ENCODE measurements at regions not wholly inside any gene's neighbourhood (a gene's known extent, or its start where the extent isn't known, plus 50 kb on each side); places are given as distances from the start of the nearest gene placed in this dataset.
"Not testable (repeated sequence)": the region's sequence is repeated elsewhere in the genome, so short reads cannot be mapped to it uniquely, and the experiment has no call there.

DNA sequence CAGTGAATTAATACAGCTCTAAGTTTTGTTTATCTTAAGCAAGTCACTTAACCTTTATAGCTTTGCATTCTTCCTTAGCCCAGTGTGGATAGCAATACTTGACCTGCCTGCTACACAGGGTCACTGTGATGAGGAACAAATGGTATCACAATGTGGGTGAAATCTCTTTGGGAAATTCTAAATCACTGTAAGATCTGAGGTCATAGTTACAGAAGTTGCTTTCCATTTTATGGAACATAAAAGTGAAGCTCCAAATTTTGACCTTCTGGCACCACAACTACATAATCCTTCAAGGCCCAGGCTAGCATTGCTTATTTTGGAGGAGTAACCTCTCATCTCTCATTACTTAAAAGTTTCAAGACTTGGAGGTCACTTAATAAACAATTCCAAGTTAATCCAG is 227.7 kb downstream of the USP46 start:
- TF ChIP-seq L3MBTL2 (conservative IDR thresholded peaks at IDR 0.05) = no peak
- TF ChIP-seq, protein P1, sequence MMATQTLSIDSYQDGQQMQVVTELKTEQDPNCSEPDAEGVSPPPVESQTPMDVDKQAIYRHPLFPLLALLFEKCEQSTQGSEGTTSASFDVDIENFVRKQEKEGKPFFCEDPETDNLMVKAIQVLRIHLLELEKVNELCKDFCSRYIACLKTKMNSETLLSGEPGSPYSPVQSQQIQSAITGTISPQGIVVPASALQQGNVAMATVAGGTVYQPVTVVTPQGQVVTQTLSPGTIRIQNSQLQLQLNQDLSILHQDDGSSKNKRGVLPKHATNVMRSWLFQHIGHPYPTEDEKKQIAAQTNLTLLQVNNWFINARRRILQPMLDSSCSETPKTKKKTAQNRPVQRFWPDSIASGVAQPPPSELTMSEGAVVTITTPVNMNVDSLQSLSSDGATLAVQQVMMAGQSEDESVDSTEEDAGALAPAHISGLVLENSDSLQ (IDR thresholded peaks at IDR 0.05) = no peak
- TF ChIP-seq FOXK2 (IDR thresholded peaks at IDR 0.05) = no peak
- TF ChIP-seq LEF1 (IDR thresholded peaks at IDR 0.05; ENCODE audit: borderline replicate concordance) = no peak
- no peak for TF ChIP-seq TARDBP (IDR thresholded peaks at IDR 0.05)
- no peak for TF ChIP-seq FOXM1 (IDR thresholded peaks at IDR 0.05; ENCODE audit: borderline replicate concordance)
- no peak for TF ChIP-seq FOXA1 (IDR thresholded peaks at IDR 0.05)
- no peak for TF ChIP-seq ARNT (IDR thresholded peaks at IDR 0.05)
- TF ChIP-seq SP1 (IDR thresholded peaks at IDR 0.05) = no peak
- TF ChIP-seq SUZ12 (IDR thresholded peaks at IDR 0.05) = no peak
- TF ChIP-seq ZNF384 (IDR thresholded peaks at IDR 0.05) = no peak
- no peak for TF ChIP-seq CTBP1 (IDR thresholded peaks at IDR 0.05; ENCODE audit: borderline replicate concordance)
- no peak for TF ChIP-seq BHLHE40 (IDR thresholded peaks at IDR 0.05; ENCODE audit: borderline replicate concordance)
- no peak for TF ChIP-seq ELF4 (IDR thresholded peaks at IDR 0.05)
- TF ChIP-seq HDGF (IDR thresholded peaks at IDR 0.05; ENCODE audit: borderline replicate concordance) = no peak
- no peak for TF ChIP-seq NFRKB (IDR thresholded peaks at IDR 0.05)
- DNase-seq (ENCODE audit: extremely low spot score) = no peak
- ChIA-PET CTCF (no interaction called here), POLR2A (no interaction called here)

DNA sequence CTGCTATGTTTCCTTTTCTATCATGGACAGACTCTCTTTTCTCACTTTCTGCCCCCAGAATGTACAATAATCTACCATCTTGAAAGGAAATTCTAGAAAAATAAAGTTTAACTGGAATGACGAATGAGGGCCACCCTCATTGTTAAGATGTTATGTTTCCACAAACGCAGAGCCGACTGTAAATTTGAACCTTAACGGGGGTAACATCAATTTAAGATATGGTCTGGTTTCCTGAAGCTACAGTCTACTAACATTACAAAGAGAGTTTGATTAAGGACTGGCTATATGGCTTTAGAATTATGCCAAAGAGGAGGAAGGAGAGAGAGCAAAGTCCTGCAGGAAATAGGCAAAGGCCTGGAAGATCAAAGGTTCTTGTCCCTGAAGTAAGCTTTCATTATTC is 227.2 kb downstream of the USP46 start:
- POLR2A ChIA-PET = no interaction called here
- CTCF ChIA-PET = no interaction called here
- TF ChIP-seq HDGF (IDR thresholded peaks at IDR 0.05; ENCODE audit: borderline replicate concordance) = no peak
- TF ChIP-seq CTBP1 (IDR thresholded peaks at IDR 0.05; ENCODE audit: borderline replicate concordance) = no peak
- no peak for TF ChIP-seq FOXK2 (IDR thresholded peaks at IDR 0.05)
- TF ChIP-seq LEF1 (IDR thresholded peaks at IDR 0.05; ENCODE audit: borderline replicate concordance) = no peak
- no peak for TF ChIP-seq SP1 (IDR thresholded peaks at IDR 0.05)
- TF ChIP-seq FOXA1 (IDR thresholded peaks at IDR 0.05) = no peak
- no peak for TF ChIP-seq BHLHE40 (IDR thresholded peaks at IDR 0.05; ENCODE audit: borderline replicate concordance)
- no peak for TF ChIP-seq TARDBP (IDR thresholded peaks at IDR 0.05)
- no peak for TF ChIP-seq L3MBTL2 (conservative IDR thresholded peaks at IDR 0.05)
- TF ChIP-seq ELF4 (IDR thresholded peaks at IDR 0.05) = no peak
- TF ChIP-seq SUZ12 (IDR thresholded peaks at IDR 0.05) = no peak
- TF ChIP-seq ARNT (IDR thresholded peaks at IDR 0.05) = no peak
- no peak for TF ChIP-seq NFRKB (IDR thresholded peaks at IDR 0.05)
- DNase-seq (ENCODE audit: extremely low spot score) = no peak

DNA sequence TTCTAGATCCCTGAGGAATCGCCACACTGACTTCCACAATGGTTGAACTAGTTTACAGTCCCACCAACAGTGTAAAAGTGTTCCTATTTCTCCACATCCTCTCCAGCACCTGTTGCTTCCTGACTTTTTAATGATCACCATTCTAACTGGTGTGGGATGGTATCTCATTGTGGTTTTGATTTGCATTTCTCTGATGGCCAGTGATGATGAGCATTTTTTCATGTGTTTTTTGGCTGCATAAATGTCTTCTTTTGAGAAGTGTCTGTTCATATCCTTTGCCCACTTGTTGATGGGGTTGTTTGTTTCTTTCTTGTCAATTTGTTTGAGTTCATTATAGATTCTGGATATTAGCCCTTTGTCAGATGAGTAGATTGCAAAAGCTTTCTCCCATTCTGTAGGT is 216.6 kb downstream of the USP46 start:
- CTCF ChIA-PET; DNase-seq (ENCODE audit: extremely low spot score); POLR2A ChIA-PET: not testable (repeated sequence)

DNA sequence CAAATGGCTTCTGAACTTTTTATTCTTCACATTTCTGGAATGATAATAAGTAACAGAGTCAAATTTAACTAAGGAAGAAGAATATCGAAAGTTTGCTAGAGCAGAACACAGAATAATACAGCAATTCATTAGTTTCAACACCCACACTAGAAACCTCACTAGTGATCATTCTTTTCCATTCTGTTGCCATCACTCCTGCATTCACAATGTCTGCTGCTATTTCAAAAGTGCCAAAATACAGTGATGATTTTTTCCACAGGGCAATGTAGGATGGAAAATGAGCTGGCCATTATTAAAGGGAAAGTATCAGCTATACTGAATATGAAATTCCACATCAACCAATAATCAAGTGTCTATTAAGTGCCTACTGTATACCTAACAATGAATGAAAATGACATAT is 186.7 kb downstream of the USP46 start:
- DNase-seq (ENCODE audit: extremely low spot score) = no peak
- POLR2A ChIA-PET = no interaction called here
- TF ChIP-seq HDGF (IDR thresholded peaks at IDR 0.05; ENCODE audit: borderline replicate concordance) = no peak
- TF ChIP-seq CTBP1 (IDR thresholded peaks at IDR 0.05; ENCODE audit: borderline replicate concordance) = no peak
- no peak for TF ChIP-seq TARDBP (IDR thresholded peaks at IDR 0.05)
- no peak for TF ChIP-seq L3MBTL2 (conservative IDR thresholded peaks at IDR 0.05)
- no peak for TF ChIP-seq SUZ12 (IDR thresholded peaks at IDR 0.05)
- no peak for TF ChIP-seq NFRKB (IDR thresholded peaks at IDR 0.05)
- TF ChIP-seq FOXM1 (IDR thresholded peaks at IDR 0.05; ENCODE audit: borderline replicate concordance) = no peak
- TF ChIP-seq FOXK2 (IDR thresholded peaks at IDR 0.05) = no peak
- no peak for TF ChIP-seq FOXA1 (IDR thresholded peaks at IDR 0.05)
- no peak for TF ChIP-seq ARNT (IDR thresholded peaks at IDR 0.05)
- TF ChIP-seq BHLHE40 (IDR thresholded peaks at IDR 0.05; ENCODE audit: borderline replicate concordance) = no peak
- no peak for TF ChIP-seq ELF4 (IDR thresholded peaks at IDR 0.05)
- no peak for TF ChIP-seq ZNF384 (IDR thresholded peaks at IDR 0.05)
- TF ChIP-seq SP1 (IDR thresholded peaks at IDR 0.05) = no peak
- TF ChIP-seq, protein P1 (IDR thresholded peaks at IDR 0.05) = no peak
- CTCF ChIA-PET = no interaction called here

DNA sequence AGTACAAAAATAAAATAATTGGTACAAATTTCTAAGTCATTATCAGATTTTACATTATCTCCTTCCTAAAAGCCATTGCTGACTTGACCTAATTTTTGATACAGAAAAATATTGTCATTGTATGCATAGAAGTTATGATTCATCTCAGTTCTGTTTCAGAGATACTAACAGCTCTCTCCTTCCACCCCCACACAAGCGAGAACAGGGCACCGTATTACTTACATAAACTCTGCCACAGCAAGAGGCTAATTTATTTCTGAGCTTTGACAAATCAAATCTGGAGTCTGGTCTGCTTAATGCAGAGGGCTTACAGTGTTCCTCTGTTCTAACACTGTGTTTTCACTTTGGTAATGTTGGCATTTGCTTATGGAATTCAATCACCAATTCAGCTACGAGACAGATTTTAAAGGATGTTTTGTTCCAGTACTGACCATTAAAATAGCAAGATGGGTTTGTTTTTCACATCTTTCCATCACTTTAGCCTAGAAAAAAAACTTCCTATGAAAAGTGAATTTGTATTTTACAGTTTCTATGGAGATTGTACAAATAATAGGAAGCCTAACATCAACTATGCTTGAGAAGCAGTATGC is 181.8 kb downstream of the USP46 start:
- CTCF ChIA-PET = no interaction called here
- POLR2A ChIA-PET = no interaction called here
- TF ChIP-seq SUZ12 (IDR thresholded peaks at IDR 0.05) (no peak), NFRKB (IDR thresholded peaks at IDR 0.05) (no peak), CTBP1 (IDR thresholded peaks at IDR 0.05; ENCODE audit: borderline replicate concordance) (no peak)
- DNase-seq (ENCODE audit: extremely low spot score) = no peak

DNA sequence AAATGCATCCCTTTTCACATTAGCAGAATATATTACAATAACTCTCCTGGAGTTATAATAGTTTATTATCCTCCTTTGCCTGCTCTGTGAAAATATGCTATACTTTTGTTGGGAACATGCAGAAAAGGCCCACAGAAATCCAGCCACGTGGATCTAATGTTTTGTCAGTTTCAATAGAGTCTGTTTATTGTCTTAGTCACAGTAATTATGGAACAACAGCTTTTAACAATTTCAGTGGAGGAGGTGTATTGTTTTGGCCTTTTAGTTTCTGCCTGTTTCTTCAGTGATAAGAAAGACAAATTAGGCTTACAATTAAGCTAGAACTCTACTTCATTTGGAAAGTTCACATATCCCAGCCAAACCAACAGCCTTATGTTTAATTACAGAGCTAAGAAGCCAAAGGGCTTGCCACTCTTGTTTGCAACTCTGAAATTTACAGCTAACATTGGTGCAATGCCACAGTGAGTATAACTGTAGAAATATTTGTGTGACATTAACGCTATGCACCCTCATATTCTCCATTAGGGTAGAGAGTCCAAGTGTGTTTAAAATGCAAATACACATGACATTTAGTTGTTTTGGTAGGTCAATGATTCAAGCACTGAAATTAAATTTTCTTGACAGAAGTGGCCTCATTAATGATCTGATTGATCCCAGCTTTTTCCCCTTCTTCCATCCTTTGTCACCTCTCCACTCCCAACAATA is 175.8 kb downstream of the USP46 start:
- ChIA-PET POLR2A (no interaction called here), CTCF (no interaction called here)
- DNase-seq (ENCODE audit: extremely low spot score) = no peak
- TF ChIP-seq, protein P1 (IDR thresholded peaks at IDR 0.05) = no peak
- TF ChIP-seq NFRKB (IDR thresholded peaks at IDR 0.05) = no peak
- no peak for TF ChIP-seq FOXK2 (IDR thresholded peaks at IDR 0.05)
- no peak for TF ChIP-seq FOXM1 (IDR thresholded peaks at IDR 0.05; ENCODE audit: borderline replicate concordance)
- TF ChIP-seq SUZ12 (IDR thresholded peaks at IDR 0.05) = no peak
- no peak for TF ChIP-seq LEF1 (IDR thresholded peaks at IDR 0.05; ENCODE audit: borderline replicate concordance)
- TF ChIP-seq ZNF384 (IDR thresholded peaks at IDR 0.05) = no peak
- TF ChIP-seq CTBP1 (IDR thresholded peaks at IDR 0.05; ENCODE audit: borderline replicate concordance) = no peak
- TF ChIP-seq L3MBTL2 (conservative IDR thresholded peaks at IDR 0.05) = no peak
- TF ChIP-seq BHLHE40 (IDR thresholded peaks at IDR 0.05; ENCODE audit: borderline replicate concordance) = no peak
- no peak for TF ChIP-seq TARDBP (IDR thresholded peaks at IDR 0.05)
- TF ChIP-seq ELF4 (IDR thresholded peaks at IDR 0.05) = no peak
- TF ChIP-seq ARNT (IDR thresholded peaks at IDR 0.05) = no peak
- TF ChIP-seq SP1 (IDR thresholded peaks at IDR 0.05) = no peak
- no peak for TF ChIP-seq FOXA1 (IDR thresholded peaks at IDR 0.05)
- TF ChIP-seq HDGF (IDR thresholded peaks at IDR 0.05; ENCODE audit: borderline replicate concordance) = no peak
